HG03139 (cell line): ENCODE measurements at regions not wholly inside any gene's neighbourhood (a gene's known extent, or its start where the extent isn't known, plus 50 kb on each side); places are given as distances from the start of the nearest gene placed in this dataset.
"Not testable (repeated sequence)": the region's sequence is repeated elsewhere in the genome, so short reads cannot be mapped to it uniquely, and the experiment has no call there.

Experiments
- ATAC-seq: cut with Tn5 transposase; IDR thresholded peaks from one replicate; pipeline ENCODE4 v1.9.1; 2021; ENCODE audit not compliant: unreplicated experiment

- no peak for ATAC-seq
Observed at GRCh38 chr5:7271435-7272084, 124.4 kb upstream of the ADCY2 start.

DNA sequence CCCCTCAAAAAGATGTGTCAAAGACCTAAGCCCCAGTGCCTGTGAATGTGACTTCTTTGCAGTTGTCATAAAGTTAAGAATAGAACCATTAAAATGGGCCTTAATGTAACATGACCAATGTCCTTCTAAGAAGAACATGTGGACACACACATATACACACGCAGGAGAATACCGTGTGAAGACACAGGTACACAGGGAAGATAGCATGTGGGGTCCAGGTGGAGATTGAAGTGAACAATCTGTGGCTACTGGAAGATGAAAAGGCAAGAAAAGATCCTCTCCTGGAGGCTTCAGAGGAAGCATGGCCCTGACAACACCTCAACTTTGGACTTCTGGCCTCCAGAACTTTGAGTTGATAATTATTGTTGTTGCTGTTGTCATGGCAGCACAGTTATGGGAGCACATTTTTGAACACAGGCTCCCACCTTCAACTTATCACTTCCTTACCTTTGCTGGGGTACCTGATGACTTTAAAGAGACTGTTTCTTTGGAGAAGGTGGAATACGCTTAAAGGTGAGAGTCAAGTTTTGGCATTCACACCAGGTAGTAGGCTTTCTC lies 123.5 kb upstream of the ADCY2 start:
- no peak for ATAC-seq

DNA sequence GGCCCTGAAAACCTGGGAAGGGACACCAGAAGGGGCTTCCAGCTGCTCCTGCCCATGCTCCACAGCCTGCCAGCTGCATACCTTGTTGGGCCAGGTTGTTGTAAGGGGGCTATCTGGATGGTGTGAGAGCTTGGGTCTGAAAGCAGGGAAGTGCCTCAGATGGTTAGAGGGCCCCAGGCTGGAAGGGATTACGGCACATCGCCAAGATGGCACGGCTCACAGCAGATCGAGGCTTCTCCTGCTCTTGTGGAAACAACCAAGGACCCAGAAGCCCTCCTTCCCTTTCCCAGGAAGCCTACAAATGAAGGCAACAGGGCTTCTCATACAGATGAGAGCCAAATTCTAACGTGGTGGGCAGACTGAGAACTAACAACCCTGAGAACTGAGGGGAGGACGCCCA lies 121.7 kb upstream of the ADCY2 start:
- no peak for ATAC-seq

DNA sequence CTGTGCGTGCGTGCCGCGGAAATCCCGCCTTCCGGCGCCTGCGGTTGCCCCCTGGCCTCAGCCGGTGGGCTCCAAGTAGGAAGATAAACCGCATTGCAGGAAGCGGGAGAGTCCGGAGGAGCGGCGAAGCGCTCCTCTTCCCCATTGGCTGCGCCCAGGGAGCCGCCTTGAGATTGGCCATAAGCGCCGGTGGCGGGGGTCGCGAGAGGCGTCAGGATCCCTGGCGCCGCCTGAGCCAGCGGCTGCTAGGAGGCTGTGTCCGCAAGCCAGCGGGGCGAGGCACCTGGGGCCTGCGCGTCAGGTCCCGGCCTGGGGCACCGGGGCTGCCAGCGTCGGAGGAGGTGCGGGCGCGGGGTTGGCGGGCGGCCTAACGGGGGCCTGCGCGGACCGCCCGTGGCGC lies 106.3 kb upstream of the ADCY2 start:
- ATAC-seq = not testable (repeated sequence)

GRCh38 chr5:7297821-7298220 lies 98.1 kb upstream of the ADCY2 start:
- ATAC-seq = not testable (repeated sequence)

GRCh38 chr5:7299731-7300130 lies 96.2 kb upstream of the ADCY2 start:
- not testable (repeated sequence) for ATAC-seq

GRCh38 chr5:7305000-7305674 lies 90.8 kb upstream of the ADCY2 start:
- not testable (repeated sequence) for ATAC-seq

DNA sequence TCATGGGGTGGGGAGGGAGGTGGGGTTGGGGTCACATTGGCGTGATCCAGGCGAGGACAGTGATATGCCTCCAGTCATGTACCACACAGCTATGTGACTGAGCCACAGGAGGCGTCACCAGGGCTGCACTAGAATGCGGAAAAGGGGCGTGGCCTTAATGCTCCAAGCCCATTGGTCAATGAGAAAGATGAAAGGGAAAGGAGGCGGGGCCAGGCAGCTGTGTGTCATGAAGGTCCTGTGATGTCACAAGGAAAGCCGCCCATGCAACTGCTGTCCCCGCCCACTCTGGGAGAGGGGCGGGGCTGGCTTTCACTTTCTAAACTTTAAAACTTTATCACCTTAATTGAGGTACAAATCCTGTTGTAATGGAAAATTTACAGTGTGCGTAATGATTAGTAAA lies 89.4 kb upstream of the ADCY2 start:
- not testable (repeated sequence) for ATAC-seq

DNA sequence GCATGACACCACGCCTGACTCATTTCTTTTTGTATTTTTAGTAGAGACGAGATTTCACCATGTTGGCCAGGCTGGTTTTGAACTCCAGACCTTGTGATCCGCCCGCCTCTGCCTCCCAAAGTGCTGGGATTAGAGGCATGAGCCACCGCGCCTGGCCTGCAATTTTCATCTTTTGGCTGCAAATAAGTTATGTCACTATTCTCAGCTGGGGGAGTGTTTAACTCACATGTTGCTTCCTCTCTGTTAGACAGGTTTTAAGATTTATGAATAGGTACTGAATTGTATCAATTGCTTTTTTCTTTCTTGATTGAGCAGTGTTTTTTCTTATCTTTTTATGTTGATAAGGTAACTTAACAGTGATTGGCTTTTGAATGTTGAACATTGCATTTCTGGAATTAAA lies 88.2 kb upstream of the ADCY2 start:
- ATAC-seq = not testable (repeated sequence)

DNA sequence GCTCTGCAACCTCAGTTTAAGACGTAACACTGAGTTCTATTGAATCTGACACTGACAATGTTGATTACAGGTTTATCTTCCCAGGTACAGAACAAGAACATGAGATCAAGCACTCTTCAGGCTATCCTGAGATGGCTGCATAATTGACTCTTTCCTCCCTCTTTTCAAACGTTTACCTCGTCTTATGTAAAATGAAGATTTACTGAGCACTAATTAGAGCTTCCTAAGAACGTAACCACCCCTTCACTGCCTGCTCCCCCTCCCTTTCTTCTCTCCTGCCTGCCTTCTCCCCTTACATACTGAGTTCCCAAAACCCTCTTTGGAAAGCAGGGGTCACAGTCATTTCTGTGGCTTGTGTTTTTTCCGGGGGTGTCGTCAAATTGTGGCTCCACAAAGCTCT lies 86.2 kb upstream of the ADCY2 start:
- not testable (repeated sequence) for ATAC-seq

GRCh38 chr5:7310656-7311055 lies 85.3 kb upstream of the ADCY2 start:
- ATAC-seq = not testable (repeated sequence)

DNA sequence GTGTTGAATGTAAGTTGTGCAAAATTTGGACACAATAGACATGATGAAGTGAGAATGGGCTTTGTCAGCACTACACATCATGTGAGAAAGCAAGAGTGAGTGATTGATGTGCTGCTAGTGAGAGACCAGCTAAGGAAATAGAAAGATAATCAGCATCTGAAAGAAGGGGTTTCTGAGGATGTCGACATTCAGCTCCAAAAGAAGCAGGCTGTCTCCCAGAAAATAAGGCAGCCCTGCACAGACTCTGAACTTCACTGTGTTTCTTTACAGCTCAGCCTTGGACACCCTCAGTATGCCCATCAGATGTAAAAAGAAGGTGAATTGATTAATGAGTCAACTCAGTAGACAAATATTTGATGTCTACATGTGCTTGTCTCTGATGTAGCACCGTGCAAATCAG lies 80.8 kb upstream of the ADCY2 start:
- ATAC-seq = no peak

GRCh38 chr5:7317751-7318150 lies 78.2 kb upstream of the ADCY2 start:
- no peak for ATAC-seq

DNA sequence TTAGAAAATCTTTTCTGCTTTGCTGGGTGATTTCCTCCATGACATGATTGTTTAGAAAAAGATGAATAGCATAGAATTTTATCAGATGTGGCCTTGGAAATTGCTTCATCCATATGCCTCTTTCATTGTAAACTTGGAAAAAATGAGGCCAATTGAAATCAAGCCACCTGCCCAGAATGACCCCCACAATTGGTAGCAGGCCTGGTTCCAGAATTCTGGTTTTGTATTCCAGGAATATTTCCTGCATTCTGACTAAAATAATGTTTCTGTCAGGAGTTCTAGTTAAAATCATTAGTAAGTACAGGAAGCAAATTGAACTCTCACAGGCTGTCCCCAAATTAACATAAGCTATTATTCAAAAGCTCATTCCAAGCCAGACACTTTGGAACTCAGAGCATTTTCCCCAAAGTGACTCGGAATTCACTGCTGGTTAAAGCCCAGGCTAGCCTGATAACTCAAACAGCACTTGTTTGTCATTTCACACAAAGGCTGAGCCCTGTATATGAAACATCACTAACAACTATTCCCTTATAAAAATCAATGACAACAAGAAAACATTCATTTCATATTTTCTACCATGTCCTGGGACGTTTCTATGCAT lies 75.1 kb upstream of the ADCY2 start:
- no peak for ATAC-seq

DNA sequence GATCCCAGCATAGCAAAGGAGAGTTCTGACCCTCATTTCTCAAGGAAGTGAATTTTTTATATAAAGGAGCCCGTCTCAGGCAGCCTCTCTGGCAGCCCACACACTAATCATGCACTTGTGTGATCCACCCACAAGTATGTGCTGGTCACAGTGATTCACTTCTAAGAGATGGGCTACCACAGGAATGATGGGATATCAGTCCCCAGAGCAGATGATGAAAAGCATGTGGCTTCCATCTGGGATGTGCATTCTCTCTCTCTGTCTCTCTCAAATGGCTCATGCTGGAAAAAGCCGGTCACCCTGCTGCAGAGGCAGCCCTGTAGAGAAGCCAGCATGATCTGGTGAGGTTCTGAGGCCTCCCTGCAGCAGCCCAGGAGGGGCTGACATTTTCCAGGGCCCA lies 74.2 kb upstream of the ADCY2 start:
- ATAC-seq = no peak

GRCh38 chr5:7324919-7325318 lies 71.0 kb upstream of the ADCY2 start:
- no peak for ATAC-seq

DNA sequence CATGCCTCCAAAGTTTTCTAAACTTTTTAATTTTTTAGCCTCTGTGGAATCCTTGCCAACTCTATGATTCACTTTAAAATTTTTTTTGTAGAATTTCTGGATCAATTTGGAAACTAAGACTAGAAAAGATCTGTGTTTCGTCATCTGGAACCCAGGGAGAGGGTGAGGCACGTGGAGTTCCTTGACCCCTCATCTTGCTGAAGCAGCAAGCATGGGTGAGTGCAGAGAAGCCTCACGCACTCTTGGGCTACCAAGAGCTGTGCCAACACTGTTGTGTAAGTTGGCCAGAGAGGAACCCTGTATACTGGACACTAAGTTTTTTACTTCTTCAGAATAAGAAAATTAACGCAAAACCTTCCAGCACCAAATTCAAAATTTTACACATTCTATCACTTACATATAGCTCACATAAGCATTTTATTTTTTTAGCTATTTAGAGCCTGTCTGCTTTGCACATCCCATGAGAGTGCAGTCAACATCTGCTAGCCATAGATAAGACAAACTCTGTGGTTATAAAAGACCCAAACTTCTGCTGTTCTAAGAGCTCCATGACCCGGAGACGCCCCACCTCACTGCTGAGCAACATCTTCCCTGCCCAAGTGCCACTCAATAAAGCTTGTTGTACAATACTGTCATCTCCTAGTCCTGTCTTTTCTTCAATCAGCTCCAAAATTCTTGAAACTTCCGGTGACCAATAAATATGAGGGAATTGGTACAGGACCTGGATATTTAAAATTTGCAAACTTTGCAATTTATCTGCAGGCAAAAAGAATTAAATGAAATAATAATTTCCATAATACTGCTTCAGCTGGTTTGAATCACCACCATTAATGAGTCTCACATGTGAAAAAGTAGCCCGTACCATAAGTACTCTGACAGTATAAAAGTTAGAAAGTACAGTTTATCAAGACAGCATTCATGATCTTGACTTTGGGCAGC lies 69.7 kb upstream of the ADCY2 start:
- ATAC-seq = no peak

DNA sequence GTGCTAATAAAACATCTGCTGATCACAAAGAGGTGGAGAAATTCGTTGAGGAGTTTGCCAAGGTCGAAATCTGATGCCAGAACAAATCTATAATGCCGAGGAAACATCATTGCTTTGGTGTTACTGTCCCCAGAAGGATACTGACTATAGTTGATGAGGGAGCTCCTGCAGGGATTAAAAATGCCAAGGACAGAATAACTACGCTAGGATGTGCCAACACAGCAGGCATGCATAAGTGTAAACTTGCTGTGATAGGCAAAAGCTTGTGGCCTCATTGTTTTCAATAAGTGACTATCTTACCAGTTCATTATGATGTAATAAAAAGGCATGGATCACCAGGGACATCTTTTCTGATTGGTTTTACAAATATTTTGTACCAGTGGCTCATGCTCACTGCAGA lies 66.8 kb upstream of the ADCY2 start:
- ATAC-seq = no peak

DNA sequence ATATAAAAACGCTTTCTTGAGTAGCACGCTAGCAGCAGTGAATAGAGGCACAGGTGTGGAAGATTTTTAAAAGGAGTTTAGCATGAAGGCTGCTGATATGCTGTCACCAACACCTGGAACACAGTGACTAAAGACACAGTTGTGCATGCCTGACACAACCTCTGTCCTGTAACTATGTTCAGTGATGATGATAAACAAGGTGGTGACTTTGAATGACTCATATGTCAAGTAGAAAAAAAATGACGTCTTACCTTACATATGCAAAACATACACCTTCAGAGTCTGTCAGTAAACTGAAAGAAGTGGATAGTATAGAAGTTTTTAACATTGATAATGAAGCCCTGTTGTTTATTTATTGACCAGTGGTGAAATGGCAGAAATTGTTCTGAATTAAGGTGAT lies 66.2 kb upstream of the ADCY2 start:
- ATAC-seq = no peak

DNA sequence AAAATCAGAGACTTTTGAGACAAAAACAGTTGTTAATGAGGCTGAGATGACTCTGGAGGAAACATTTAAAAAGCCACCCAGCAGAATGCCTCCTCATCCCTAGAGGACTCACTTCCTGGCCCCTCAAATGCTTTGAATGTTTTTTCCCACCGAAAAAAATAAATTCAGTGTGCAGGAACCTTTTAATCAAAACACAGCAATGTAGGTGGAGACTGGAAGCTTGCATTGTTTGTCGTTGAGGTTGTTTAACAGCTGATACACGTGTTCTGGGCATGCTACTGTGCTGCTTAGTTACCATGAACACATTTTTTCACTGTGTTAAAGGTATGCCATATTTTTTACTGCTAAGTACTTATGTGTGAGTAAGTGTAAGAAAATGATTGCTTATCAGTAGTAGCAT lies 65.7 kb upstream of the ADCY2 start:
- no peak for ATAC-seq

- ATAC-seq = no peak
Observed at GRCh38 chr5:7331131-7331530, 64.8 kb upstream of the ADCY2 start.
